ENCODE measurements at regions not wholly inside any gene's neighbourhood (a gene's known extent, or its start where the extent isn't known, plus 50 kb on each side); places are given as distances from the start of the nearest gene placed in this dataset.
A peak's percentile ranks its signal among the peaks of the same experiment; 100 is the strongest.
"Not testable (repeated sequence)": the region's sequence is repeated elsewhere in the genome, so short reads cannot be mapped to it uniquely, and the experiment has no call there.

GRCh38 chr4:116143198-116143597 is 942.2 kb downstream of the TRAM1L1 start:
- no peak for DNase-seq

GRCh38 chr4:116132946-116133345 is 952.4 kb downstream of the TRAM1L1 start:
- DNase-seq: no peak

DNA sequence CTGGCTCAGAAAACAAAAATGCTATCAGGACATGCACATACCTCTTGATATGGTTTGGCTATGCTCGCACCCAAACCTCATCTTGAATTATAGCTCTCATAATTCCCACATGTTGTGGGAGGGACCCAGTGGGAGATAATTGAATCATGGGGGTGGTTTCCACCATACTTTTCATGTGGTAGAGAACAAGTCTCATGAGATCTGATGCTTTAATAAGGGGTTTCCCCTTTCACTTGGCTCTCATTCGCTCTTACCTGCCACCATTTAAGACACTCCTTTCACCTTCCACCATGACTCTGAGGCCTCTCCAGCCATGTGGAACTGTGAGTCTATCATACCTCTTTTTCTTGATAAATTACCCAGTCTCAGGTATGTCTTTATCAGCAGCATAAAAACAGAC is 958.6 kb downstream of the TRAM1L1 start:
- no peak for DNase-seq

- peak in 3 of 56 donors; percentile 1 to 6 (median 1) for DNase-seq
These were observed 963.3 kb downstream of the TRAM1L1 start for GRCh38 chr4:116122124-116122523.

- no peak for DNase-seq
These were observed 967.2 kb downstream of the TRAM1L1 start for GRCh38 chr4:116118221-116118620.

DNA sequence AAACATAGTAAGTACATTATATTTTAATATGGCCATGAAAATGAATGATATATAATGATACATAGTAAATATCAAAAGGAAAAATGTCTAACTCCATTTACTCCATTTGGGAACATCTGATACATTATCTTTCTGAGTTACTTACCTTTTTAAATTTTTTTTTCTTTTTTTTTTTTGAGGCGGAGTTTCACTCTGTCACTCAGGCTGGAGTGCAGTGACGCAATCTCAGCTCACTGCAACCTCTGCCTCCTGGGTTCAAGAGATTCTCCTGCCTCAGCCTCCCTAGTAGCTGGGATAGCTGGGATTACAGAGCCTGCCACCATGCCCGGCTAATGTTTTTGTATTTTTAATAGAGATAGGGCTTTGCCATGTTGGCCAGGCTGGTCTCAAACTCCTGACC is 972.5 kb downstream of the TRAM1L1 start:
- DNase-seq: not testable (repeated sequence)

- no peak for DNase-seq
These were observed 974.7 kb downstream of the TRAM1L1 start for GRCh38 chr4:116110713-116111112.

- no peak for DNase-seq
These were observed 976.8 kb downstream of the TRAM1L1 start for GRCh38 chr4:116108606-116109005.

- no peak for DNase-seq
These were observed 984.1 kb downstream of the TRAM1L1 start for GRCh38 chr4:116101321-116101720.

- no peak for DNase-seq
These were observed 985.8 kb downstream of the TRAM1L1 start for GRCh38 chr4:116099596-116099995.

DNA sequence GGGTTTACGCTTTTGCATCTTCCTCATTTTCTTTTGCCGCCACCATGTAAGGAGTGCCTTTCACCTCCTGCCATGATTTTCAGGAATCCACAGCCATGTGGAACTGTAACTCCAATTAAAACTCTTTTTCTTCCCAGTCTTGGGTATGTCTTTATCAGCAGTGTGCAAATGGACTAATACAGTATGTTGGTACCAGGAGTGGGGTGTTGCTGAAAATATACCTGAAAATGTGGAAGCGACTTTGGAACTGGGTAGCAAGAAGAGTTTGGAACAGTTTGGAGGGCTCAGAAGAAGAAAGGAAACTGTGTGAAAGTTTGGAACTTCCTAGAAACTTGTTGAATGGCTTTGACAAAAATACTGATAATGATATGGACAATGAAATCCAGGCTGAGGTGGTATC is 983.9 kb upstream of the NDST4 start:
- DNase-seq: not testable (repeated sequence)

GRCh38 chr4:116092961-116093360 is 979.5 kb upstream of the NDST4 start:
- no peak for DNase-seq

- no peak for DNase-seq
These were observed 975.4 kb upstream of the NDST4 start for GRCh38 chr4:116088771-116089170.

DNA sequence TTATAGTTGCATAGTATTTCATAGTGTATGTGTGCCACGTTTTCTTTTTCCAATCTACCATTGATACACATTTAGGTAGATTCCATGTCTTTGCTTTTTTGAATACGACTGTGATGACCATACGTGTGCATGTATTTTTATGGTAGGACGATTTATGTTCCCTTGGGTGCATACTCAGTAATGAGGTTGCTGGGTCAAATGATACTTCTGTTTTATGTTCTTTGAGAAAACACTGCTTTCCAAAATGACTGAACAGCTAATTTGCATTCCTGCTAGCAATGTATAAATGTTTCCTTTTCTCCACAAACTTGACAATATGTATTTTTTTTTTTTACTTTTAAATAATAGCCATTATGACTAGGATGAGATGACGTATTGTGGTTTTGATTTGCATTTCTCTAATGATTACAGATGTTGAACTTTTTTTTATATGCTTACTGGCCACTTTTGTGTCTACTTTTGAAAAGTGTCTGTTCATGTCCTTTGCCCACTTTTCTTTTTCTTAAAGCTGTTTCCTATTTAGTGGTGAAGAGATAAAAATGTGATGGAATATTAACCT is 969.5 kb upstream of the NDST4 start:
- DNase-seq: no peak

- DNase-seq: no peak
These were observed 959.6 kb upstream of the NDST4 start for GRCh38 chr4:116073051-116073450.

DNA sequence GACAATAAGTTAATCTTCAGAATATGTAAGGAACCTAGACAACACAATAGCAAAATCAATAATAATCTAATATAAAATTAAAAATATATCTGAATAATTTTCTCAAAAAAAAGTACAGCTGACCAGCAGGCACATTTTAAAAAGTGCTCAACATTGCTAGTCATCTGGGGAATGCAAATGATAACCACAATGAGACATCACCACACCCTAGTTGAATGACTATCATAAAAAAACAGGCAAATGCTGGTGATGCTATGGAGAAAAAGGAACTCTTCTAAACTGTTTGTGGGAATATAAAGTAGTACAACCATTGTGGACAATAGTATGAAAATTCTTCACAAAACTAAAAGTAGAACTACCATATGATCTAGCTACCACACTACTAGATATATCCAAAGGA is 956.9 kb upstream of the NDST4 start:
- no peak for DNase-seq

DNA sequence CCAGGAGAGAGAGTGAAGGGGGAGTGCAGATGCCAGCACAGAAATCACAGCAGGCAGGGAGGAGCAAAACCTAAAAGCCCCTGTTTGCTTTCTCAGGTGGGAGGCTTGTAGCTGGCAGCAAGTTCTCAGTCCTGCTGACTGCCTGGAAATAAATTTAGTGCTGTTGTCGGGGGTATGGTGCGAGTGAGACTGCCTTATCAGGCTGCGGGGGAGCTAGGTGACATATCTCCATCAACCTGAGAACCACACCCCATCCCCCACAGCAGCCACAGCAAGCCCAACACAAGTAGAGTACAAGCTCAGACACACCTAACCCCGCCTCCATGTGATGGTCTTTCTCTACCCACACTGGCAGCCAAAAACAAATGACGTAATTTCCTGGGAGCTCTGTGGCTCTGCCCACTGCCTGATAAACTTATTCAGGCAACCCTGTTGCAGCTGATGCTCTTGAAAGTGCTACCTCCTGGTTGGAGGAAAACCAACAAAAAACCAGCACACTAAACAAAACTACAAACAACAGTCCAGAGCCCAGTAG is 953.4 kb upstream of the NDST4 start:
- no peak for DNase-seq

DNA sequence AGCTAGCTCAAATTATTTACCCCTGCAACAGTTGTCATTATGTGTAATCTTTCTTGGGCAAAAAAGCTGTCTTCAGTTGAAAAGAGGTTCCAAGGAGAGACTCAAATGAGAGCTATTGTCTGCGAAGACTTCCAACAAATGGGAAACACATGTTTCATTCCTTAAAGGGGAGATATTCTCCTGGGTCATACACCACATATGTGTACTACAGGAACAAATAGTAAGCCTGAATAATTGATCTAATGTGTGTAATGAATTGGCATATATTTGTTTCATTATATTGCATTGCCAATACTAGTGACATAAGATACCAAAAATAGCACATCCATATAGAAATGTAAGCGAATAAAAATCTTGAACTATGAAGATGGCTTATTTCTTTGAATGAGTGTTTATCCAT is 950.9 kb upstream of the NDST4 start:
- DNase-seq: no peak

DNA sequence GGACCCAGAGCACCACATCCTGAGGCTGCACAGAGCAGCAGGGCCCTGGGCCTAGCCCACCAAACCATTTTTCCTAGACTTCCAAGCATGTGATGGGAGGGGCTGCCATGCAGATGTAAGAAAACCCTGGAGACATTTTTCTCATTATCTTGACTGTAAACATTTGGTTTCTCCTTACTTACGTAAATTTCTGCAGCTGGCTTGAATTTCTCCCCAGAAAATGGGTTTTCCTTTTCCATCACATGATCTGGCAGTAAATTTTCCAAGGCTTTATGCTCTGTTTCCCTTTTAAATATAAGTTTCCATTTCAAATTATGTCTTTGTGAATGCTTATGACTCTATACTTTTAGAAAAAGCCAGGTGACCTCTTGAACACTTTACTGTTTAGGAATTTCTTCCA is 945.9 kb upstream of the NDST4 start:
- no peak for DNase-seq

GRCh38 chr4:116058129-116058528 is 944.7 kb upstream of the NDST4 start:
- DNase-seq: no peak

DNA sequence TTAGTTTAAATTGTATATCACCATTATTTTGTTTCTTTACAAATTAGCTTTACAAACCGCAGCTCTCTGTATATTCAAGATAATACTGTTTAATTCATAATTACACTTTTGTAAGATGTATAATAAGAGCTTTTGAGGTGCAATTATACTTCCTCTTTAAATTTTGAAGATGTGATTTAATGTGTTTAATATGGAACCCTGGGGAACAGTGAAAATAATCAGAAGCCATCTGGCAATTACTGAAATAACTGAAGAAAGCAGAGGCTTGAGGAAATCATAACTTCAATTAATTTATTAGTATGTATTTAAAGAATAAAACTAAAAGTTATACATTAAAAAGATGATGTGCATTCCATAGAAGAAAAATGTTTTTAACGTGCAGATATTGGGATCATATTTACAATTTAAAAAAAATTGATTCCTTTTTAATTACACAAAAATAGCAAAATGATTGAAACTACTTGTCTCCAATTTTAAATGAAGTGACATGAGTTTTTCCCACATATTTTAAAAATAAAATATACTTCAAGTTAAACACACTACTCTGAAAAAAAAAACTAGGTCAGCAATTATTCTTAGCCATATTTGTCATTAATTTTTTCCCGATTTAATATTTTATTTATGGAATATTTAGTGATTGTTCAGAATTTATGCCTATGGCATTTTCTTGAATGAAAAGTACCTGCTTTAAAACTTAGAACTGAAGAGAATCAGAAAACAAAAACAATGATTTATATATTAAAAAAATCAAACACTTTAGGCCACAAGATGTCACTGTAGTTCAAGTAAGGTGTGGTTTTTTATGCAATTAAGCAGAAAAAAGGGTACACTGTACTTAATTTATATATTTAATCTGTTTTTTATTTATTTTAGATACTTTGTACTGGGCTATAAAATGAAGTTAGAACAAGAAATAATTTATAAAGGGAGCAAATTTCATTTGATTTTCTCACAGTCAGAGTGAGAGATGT is 942.7 kb upstream of the NDST4 start:
- no peak for DNase-seq

GRCh38 chr4:116027311-116027710 is 913.9 kb upstream of the NDST4 start:
- DNase-seq: no peak
